IPS-NIHi7 (cell line): ENCODE measurements at regions not wholly inside any gene's neighbourhood (a gene's known extent, or its start where the extent isn't known, plus 50 kb on each side); places are given as distances from the start of the nearest gene placed in this dataset.

ENCODE experiments used
- DNase-seq: peaks from one replicate; pipeline ENCODE4 v3.0.0; 2012; ENCODE audit warnings: mixed read lengths; ENCODE audit errors: extremely low spot score

DNA sequence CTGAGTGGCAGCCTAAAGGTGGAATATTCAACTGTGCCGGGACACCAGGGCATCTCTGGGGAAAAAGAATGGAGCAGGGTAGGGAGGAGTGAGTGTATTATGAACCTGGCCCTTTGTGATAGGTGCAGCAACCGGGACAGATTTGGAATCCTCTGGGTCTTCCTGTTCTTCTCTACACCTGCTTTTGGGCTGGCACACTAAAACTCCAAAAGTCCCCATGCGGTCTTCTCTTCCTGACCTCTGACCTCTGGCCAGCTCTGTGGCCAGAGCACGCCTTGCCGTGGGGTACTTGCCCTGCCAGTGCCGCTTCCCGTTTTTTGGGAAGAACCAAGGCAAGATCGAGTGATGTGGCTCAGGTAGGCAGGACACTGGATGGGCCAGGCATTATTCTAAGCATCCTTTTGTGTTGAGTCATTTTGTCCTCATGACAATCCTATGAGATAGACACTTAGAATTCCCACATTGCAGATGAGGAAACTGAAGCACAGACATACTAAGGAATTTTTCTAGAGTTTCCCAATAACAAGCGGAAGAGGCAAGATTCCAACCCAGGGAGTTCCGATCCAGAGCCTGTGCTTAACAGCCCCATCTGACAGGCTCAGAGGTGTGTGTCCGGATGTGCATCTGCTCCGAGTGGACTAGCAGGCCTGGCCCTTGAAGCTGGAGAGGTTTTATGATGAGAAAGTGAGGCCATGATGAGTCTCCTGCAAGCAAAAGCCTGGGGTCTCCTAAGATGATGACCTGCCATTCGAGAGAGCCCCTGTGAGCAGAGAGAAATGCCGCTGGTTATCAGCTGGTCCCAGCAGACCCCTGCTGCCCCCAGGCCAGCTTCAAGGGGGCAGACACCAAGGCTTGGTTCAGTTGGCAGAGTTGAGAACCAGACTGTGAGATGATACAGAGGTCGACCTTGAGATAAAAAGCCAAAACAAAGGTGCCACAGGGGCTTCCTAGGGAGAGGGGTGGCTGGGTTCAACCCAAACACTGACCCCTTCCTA, 67.9 kb upstream of the ESRRB start:
- DNase-seq = no peak

DNA sequence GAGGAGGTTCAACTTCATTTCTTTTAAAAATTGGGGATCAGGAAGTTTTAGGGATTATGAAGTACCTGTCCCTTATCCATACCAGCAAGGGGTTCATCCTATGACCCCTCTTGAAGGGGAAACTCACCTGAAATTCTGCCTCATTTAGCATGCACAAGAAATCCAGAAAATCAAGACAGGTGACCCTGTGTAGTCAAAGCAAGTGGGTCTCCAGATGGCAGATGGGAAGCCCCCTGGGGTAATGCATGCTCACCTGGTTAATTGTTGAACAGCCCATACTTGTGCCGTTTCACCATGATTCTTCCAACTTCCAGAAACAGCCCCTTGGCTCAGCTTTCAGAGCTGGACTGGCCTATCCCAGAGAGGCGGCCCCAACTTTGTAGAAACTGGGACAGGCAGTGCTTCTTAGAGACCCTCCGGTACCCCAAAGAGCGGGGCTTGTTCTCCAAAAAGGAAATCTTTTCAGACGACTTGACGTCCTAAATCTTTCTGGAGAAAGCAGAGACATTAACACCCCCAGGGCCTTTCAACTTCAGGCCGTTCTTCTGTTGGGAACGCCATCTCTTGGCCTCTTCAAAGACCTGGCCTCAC, 66.3 kb upstream of the ESRRB start:
- DNase-seq = no peak

DNA sequence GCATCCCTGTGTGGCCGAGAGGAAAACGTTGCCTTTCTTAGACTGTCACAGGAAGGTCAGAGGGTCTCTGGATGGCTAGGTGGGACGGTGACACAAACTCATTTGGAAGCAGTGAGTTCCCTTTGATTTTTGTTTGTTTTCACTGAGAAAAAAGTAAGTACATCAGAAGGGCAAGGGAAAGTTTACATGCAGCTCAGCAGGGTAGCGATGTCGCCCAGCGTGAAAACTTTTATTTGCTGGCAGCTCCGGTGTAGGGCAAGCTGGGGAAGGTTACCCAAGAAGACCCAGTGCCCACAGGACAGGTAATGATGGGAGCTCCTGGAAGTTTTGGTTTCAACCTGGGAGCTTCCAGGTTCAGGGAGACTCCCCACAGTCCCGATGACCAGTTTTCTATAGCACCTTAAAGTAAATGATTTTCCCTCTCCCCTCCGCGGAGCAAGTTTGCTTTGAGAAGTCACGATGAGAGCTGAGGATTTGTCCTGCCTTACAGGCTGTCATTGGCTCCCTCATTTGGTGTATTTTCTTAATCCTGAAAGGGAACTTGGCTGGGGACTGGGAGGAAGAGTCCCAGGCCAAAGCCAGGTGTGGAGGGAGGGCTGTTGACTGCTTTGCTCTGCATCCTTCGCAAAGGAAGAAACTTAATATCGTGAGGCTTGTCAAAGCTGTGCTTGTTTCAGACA, 64.7 kb upstream of the ESRRB start:
- no peak for DNase-seq

DNA sequence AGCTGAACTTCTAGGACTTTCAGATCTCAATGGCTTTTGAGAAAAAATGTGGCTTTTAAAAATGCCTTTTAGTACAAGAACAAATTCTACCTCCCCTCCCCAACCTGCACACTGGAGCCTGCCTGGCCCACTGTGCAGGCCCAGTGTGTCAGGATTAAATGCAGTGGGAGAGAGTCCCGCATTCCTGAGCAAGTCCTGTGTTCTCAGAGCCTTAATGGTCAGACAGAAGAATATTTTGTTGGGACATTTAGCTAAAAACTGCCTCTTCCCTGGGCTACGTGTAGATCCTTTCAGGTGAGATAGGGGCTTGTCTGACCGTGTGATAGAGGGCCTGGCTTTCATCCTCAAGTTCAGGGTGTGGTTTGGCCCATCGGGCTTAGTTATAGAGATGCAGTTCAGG, 63.1 kb upstream of the ESRRB start:
- no peak for DNase-seq

DNA sequence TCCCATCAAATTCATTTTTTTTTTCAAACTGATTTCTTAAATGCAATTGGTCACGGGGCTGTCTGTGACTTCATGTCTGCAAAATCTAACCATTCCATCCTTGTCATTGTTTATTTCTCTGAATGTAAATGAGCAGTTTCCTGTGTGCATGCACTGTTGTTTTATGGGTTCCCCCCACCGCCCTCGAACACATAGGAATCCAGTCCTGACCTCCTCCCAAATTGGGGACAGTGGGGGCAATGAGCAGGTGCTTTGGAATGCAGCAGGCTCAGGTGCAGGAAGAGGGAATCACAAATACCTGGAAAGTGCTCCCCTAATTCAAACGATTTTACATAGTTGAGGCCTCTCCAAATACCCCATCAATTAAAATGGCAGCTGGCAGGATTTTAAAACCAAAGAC, 62.6 kb upstream of the ESRRB start:
- DNase-seq = no peak

DNA sequence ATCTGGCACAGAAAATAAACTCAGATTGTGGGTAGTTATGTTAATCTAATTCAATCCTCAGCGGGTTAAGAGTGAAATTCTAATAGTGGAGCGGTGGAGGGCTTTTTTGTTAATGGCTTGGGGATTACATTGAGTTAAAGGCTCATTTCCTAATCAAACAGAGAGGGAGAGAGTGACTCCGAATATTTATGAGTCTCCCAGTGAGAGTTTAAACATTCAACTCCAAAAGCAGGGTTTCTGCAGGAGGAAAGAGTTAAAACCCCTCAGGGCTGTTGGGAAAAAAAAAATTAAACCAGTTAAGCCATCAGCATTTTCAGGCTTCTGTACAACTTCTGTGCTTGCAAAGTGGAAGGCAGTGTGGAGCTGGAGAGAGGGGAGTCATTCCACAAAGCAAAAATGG, 62.1 kb upstream of the ESRRB start:
- DNase-seq = no peak

DNA sequence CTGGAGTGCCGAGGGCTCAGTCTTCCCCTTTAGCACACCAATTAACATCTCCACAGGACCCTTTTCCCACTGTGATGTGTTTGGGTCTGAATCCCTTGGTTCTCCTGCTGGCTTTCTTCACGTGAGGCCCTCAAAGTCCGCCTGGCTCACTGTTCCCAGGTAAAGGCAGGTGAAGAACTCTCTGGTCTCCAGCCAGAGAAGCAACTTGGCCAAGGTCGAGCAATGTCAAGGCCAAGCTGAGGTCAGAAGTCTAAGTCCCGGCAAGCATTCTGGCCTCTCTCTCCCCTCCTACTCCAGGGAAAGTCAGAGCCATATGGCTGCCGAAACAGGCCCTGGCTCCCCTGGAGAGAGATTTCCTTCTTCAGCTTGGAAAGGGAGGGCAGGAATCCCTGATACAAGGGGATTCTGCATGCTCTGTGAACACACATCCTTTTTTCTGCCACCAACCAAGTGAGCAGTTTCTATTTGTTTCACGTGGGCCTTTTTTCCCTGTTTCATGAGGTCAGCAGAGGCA, 61.4 kb upstream of the ESRRB start:
- DNase-seq = peak; percentile 43

DNA sequence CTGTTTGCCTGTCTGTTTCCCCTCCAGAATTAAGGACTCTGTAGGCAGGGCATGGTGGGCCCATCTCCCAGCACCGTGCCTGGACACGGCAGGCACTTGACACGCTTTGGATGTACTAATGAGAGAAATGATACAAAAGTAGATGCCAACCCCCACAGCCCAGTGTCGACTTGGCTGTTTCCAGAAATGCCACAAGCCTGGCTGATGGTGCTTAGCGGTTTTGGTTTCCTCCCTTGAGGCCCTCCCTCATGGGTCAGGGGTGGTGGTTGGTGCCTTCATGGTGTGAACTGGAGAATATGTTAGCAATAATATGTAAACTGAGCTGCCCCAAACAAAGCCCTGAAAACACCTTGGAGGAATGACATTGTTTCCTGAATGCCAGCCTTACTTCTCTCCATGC, 55.5 kb upstream of the ESRRB start:
- no peak for DNase-seq

DNA sequence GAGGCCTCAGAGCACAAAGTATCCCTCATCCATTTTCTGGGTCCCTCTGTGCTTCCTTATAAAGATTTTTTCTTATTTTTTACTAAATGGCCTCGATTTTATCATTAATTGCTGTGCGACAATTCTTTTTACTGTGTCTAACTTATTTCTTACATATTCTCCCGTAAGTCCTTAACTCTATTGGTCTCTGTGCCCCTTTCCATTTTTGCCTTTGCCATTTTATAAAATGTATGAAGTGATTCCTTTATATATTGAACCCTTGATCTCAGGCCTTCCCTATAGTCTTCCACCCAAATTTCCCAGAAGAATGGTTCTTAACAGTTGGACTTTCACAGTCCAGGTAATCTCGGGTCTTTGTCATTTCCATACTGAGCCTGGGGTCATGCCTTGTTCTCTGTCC, 55.0 kb upstream of the ESRRB start:
- DNase-seq = no peak

DNA sequence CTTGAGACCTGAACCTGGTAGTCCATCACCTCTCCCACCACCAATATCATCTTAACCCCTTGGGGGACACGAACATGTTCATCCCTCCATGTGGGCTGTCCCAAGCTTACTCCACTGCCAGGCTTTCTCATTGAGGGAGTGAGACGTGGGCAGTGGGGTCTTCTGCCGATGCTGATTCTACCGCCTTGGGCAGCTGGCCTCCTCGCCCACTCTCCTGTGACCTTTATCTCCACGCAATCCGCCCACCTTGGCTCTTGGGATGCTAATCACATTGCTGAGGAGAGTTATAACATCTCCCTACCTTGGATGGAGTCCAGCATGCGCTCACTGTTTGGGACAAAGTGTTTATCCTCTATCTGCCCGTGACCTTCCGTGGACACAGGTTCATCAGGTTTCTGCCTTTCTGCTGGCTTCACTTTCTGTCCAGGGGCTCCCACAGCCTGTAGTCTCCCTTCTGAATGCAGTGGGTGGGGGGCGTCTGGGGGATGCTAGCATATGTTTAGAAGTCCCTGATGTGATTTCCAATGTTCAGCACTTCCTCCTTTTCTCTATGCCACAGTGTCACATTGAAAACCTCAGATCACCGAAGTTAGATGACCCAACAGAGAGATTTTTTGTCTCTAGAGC, 53.2 kb upstream of the ESRRB start:
- DNase-seq = no peak

DNA sequence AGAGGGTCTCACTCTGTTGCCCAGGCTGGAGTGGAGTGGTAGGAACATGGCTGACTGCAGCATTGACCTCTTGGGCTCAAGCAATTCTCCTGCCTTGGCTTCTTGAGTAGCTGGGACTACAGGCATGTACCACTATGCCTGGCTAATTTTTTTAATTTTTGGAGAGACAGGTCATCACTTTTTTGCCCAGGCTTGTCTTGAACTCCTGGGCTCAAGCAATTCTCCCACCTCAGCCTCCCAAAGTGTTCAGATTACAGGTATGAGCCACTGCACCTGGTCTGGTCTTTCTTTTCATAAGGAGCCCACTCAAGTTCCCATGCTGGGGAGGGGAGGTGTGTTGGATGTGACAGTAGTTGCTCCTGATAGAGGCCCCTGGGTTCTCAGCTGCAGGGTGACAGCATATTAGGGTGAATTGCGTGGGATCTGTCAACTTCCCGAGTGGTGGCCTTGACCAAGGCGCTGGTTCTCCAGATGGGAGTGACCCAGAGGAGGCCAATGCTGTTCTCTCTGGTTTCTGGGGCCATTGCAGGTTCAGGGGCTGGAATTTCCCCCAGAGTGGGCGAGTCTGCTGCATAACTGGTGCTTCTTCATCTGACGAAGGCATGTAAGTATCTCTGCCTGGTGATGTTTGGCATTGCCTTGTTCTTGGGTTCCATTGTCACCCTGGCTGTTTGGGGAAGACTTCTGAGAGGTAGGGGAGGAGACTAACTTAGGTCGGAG, 52.4 kb upstream of the ESRRB start:
- DNase-seq = no peak

DNA sequence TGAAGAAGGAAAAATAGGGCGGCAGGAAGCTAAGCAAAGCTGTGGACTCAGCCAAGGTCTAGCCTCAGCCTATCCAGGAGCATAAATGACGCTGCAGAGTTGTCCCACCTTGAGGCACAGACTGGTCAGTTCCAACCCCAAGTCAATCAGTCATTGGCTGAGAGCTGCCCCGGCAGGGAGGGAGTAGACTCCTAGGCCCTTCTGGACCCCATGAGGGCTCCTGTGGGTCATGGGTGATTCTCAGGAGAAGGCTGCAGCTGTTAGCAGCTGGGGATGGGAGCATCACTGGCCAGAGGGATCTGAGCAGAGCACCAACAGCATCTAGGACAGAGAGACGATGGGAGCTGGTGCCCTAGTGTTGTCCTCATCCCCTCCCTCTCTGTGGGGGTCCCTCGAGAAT, 51.8 kb upstream of the ESRRB start:
- no peak for DNase-seq
